ENCODE measurements at regions not wholly inside any gene's neighbourhood (a gene's known extent, or its start where the extent isn't known, plus 50 kb on each side); places are given as distances from the start of the nearest gene placed in this dataset.
"Not testable (repeated sequence)": the region's sequence is repeated elsewhere in the genome, so short reads cannot be mapped to it uniquely, and the experiment has no call there.

DNA sequence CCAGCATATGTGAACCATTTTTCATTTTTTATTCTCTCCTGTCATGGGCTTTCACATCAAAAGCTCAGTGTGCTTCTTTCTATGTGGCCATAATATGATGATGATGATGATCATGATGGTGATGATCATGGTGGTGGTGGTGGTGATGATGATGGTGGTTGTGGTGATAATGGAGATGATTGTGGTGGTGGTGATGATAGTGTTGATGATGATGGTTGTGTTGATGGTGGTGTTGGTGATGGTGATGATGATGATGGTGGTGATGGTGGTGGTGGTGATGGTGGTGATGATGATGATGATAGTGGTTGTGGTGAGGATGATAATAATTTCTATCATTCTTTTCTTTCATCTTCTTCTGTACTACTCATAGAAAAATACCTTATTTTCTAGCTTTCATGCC, 413.1 kb upstream of the VSTM2A start:
- no peak for DNase-seq (ENCODE audit: low read depth)

- no peak for DNase-seq (ENCODE audit: low read depth)
These were observed 400.6 kb upstream of the VSTM2A start for GRCh38 chr7:54141576-54141975.

DNA sequence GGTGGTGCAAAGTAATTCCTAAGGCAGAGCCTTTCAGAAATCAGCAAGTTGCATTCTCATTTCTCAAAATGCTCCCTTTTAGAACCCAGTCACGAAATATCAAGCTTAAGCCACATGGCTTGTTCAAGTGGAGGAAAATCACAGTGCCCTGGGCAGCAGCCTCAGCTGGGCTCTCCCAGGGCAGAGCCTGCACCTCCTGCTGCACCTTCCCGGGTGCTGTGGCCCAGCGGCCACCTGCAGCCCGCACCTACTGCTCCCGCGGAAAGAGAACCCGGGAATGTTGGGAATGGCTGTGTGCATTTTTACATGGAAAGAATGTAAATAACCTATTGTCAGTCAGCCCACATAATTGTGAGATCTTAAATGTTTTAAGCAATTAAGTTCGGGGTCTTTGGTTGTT, 396.5 kb upstream of the VSTM2A start:
- DNase-seq (ENCODE audit: low read depth) = no peak

- no peak for DNase-seq (ENCODE audit: low read depth)
These were observed 388.7 kb upstream of the VSTM2A start for GRCh38 chr7:54153462-54153861.

GRCh38 chr7:54159088-54159487, 383.1 kb upstream of the VSTM2A start:
- no peak for DNase-seq (ENCODE audit: low read depth)

DNA sequence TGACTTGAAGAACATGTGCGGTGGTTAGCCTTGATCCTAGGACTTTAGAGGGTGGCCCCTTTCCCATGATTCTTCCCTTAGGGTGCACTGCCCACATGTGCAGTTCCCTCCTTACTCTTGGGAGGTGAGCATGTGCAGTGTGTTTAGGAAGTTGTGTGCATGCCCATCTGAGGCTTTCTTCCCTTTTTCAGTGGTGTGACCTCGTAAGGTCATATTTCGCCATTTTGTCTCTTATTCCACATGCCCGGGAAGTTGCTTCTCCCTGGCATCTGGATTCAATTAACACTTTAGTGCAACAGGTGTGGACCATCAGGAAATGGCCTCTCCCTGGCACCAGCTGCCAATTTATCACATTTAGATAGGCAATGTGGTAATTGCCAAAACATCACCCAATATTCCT, 380.6 kb upstream of the VSTM2A start:
- no peak for DNase-seq (ENCODE audit: low read depth)

DNA sequence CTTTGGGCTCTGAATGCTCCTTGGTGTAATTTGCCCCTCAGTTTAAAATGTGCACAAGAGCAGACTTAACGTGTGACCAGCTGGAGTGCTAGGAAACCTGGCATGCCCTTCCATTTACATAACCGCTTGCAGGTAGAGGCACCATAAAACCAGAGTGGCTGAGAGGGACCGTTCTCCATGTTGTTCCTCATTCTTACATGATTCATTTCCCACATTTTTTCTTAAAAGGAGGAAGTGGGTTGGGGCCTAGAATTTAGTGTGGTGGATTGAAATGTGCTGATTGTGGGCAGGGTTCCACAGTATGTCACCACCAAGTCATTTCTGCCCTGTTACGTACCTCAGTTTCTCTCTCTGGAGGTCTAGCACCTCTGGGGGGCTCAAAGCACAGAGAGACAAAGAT, 375.8 kb upstream of the VSTM2A start:
- no peak for DNase-seq (ENCODE audit: low read depth)

- DNase-seq (ENCODE audit: low read depth) = no peak
These were observed 362.7 kb upstream of the VSTM2A start for GRCh38 chr7:54179321-54180029.

DNA sequence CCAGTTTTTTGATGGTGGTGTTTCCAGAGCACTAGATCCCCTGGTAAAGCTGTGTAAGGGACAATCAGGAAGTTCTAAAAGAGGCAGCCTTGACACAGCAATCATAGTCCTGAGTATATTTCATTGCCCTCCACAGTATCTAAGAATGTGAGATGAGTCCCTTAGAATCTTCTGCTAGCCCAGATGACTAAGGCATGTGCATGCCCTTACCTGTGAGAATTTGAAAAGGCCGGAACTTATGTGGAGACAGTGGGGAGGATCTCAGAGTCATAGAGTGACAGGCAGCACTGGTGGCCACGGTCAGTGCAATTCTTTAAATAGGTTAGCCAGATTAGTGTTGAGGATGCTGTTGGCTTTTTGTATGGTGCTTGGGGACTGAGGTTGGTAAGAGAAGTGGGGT, 361.4 kb upstream of the VSTM2A start:
- DNase-seq (ENCODE audit: low read depth) = no peak

- no peak for DNase-seq (ENCODE audit: low read depth)
These were observed 359.1 kb upstream of the VSTM2A start for GRCh38 chr7:54183055-54183454.

- no peak for DNase-seq (ENCODE audit: low read depth)
These were observed 355.8 kb upstream of the VSTM2A start for GRCh38 chr7:54186336-54186735.

DNA sequence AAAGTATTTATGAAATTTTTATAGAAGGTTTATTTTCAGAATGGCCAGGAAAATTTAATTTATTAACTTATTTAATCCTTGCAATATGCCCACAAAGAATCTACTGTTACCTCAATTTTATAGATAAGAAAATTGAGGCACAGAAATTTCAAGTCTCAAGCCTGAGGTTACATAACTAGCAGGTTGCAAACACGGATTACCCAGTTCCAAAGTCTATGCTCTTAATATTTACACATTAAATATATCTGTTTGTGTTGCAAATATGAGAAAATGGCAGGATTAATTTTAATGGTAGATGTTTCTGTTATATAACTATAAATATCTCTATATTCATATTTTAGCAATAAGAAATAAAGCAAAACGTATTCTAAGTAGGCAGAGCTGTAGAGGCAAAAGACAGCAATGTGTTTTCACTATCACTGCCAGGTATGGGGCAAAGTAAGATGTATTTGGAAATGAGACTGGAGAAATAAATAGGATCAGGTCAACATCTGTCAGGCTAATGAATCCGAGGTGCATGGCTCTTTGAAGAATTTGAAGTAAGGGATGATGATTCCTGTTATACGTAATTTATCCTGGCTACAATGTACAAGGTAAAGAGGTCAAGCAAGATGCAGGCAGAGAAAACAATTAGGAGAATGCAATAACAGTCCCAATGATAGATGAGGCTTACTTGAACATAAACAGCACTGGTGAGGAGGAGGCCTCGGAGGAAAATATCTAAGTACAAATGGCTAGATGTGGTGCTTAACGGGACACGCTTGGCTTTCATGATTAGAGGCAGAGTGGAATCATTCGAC, 354.1 kb upstream of the VSTM2A start:
- no peak for DNase-seq (ENCODE audit: low read depth)

DNA sequence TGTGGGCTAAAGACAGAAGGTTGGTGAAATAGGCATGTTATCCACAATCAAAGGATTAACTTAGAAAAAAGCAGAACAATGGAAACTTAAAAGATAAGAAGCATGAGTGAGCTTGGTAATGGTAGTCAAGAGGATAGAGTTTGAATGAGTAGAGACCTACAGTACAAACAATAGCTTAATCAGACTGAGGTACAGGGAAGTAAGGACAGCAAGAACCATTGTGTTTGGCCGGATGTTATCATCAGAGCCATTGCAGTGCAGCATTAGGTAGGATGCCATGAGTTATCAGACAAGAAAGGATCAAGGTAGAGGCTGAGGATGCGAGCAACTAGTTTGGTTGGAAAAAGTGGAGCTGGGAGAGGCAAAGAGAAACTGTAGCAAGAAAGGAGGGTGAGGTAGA, 353.3 kb upstream of the VSTM2A start:
- no peak for DNase-seq (ENCODE audit: low read depth)

- DNase-seq (ENCODE audit: low read depth) = no peak
These were observed 352.8 kb upstream of the VSTM2A start for GRCh38 chr7:54189330-54189729.

DNA sequence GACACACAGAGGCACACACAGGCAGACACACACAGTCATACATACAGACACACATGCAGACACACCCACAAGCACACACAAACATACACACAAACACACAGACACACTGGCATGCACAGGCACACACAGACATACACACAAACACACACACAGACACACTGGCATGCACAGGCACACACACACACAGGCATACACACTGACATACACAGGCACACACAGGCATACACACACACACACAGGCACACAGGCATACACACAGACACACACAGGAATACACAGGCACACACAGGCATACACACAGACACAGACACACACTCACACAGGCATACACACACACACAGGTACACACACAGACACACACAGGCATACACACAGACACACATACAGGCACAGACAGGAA, 340.7 kb upstream of the VSTM2A start:
- DNase-seq (ENCODE audit: low read depth) = no peak

- no peak for DNase-seq (ENCODE audit: low read depth)
These were observed 326.8 kb upstream of the VSTM2A start for GRCh38 chr7:54215424-54215823.

- not testable (repeated sequence) for DNase-seq (ENCODE audit: low read depth)
These were observed 316.1 kb upstream of the VSTM2A start for GRCh38 chr7:54226030-54226429.

- no peak for DNase-seq (ENCODE audit: low read depth)
These were observed 299.4 kb upstream of the VSTM2A start for GRCh38 chr7:54242776-54243175.

DNA sequence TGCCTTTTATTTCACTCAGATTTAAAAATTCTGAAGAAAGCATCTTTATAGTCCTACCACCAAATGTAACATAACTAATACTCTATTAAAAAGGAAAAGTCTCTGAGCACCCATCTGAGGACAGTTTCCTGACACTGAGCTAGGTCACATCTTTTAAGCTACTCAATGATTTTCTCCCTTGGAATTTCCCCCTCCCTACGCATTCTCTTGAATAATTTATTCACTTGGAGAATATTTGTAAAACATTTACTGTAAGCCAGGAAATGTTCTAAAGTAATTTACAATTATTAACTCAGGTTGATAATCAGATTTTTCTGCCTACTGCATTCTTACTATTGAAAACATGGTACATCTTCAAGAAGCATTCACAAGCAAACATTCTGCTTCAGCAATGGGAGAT, 297.2 kb upstream of the VSTM2A start:
- no peak for DNase-seq (ENCODE audit: low read depth)

GRCh38 chr7:54249686-54250085, 292.5 kb upstream of the VSTM2A start:
- no peak for DNase-seq (ENCODE audit: low read depth)

- no peak for DNase-seq (ENCODE audit: low read depth)
These were observed 289.7 kb upstream of the VSTM2A start for GRCh38 chr7:54252256-54253035.

DNA sequence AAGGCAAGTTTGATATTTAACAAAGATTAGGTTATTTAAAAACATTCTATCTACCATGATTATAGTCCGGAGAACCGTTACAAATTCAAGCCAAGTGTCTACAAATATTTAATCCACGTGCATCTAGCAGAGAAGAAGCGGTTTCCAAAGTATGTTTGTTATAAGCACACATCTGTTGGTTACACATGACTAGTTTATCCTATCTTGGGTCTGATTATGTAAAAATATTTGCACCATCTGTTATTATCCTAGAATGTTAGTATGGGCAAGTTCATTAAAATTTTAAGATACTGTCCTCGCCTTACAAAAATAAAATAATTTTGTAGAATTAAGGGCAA, 289.2 kb upstream of the VSTM2A start:
- DNase-seq (ENCODE audit: low read depth) = no peak

- no peak for DNase-seq (ENCODE audit: low read depth)
These were observed 286.9 kb upstream of the VSTM2A start for GRCh38 chr7:54255242-54255641.

Data from fibroblast of gingiva (primary cell).